SK-N-SH (cell line): ENCODE measurements at regions not wholly inside any gene's neighbourhood (a gene's known extent, or its start where the extent isn't known, plus 50 kb on each side); places are given as distances from the start of the nearest gene placed in this dataset.

Source experiments
- CTCF ChIA-PET: fragments of 300-600, 350-600 bp; formaldehyde crosslinking; extraction: SDS; loops from one replicate; lab custom pipeline; 2021; lab: Yijun Ruan, JAX
- POLR2A ChIA-PET: fragments of 350-600 bp; sonication (Branson Sonifier 250); formaldehyde crosslinking; extraction: SDS; loops from one replicate; lab custom pipeline; 2020; ENCODE audit warnings: antibody characterized with exemption, inconsistent platforms; lab: Yijun Ruan, JAX
- DNase-seq: peaks from one replicate; pipeline ENCODE4 v3.0.0; 2012
- H2AFZ ChIP-seq: fragments of 200-600 bp; sonication (generic); 2 replicates; pipeline ENCODE4 v1.8.1; 2016; ENCODE audit warnings: antibody characterized with exemption, mild to moderate bottlenecking, low read depth
- H3F3A ChIP-seq: fragments of 200-600 bp; sonication (generic); replicated peaks from 2 replicates; pipeline ENCODE3; 2016; ENCODE audit warnings: antibody characterized with exemption, mild to moderate bottlenecking; ENCODE audit not compliant: insufficient read depth
- H3K27ac ChIP-seq, 2 experiments: fragments of 200-500 bp in 1 of 2; fragments of 200-600 bp in 1 of 2; sonication (Bioruptor generic) in 1 of 2; sonication (generic), shearing (Covaris generic) in 1 of 2; 2 replicates each; pipeline versions ENCODE4 v1.5.1 to v1.6.1; 2014 to 2016; ENCODE audit warnings: low read depth in 2 of 2, inconsistent platforms in 1 of 2, low read length in 1 of 2, mild to moderate bottlenecking in 1 of 2, mixed read lengths in 1 of 2
- H3K27me3 ChIP-seq: fragments of 200-600 bp; sonication (generic), shearing (Covaris generic); 2 replicates; pipeline ENCODE4 v1.6.1; 2016; ENCODE audit warnings: mixed run types; ENCODE audit not compliant: insufficient read depth
- H3K36me3 ChIP-seq, 2 experiments: fragments of 200-500 bp in 1 of 2; fragments of 200-600 bp in 1 of 2; sonication (Bioruptor generic) in 1 of 2; sonication (generic) in 1 of 2; replicated peaks in 1 of 2; 2 replicates each; pipeline versions ENCODE3 to v1.5.1; 2014 to 2016; ENCODE audit warnings: low read length in 1 of 2, mild to moderate bottlenecking in 1 of 2; ENCODE audit not compliant: insufficient read depth in 2 of 2, control insufficient read depth in 1 of 2
- H3K4me1 ChIP-seq, 2 experiments: fragments of 200-500 bp in 1 of 2; fragments of 200-600 bp in 1 of 2; sonication (Bioruptor generic) in 1 of 2; sonication (generic), shearing (Covaris generic) in 1 of 2; 2 replicates each; pipeline versions ENCODE4 v1.5.1 to v1.6.1; 2014 to 2016; ENCODE audit warnings: low read depth in 1 of 2, low read length in 1 of 2, mixed run types in 1 of 2; ENCODE audit not compliant: insufficient read depth in 2 of 2, control insufficient read depth in 1 of 2
- H3K4me2 ChIP-seq: fragments of 200-600 bp; sonication (generic), shearing (Covaris generic); 2 replicates; pipeline ENCODE4 v1.6.1; 2017; ENCODE audit warnings: mixed run types
- H3K4me3 ChIP-seq, 2 experiments: fragments of 200-500 bp in 1 of 2; fragments of 200-600 bp in 1 of 2; sonication (Bioruptor generic) in 1 of 2; sonication (generic), shearing (Covaris generic) in 1 of 2; 2 replicates each; pipeline versions ENCODE4 v1.5.1 to v1.8.1; 2014 to 2016; ENCODE audit warnings: low read depth in 2 of 2, inconsistent platforms in 1 of 2, low read length in 1 of 2, mild to moderate bottlenecking in 1 of 2, mixed read lengths in 1 of 2, moderate library complexity in 1 of 2
- H3K79me2 ChIP-seq: fragments of 200-600 bp; sonication (generic); 2 replicates; pipeline ENCODE4 v1.8.1; 2017; ENCODE audit warnings: mild to moderate bottlenecking; ENCODE audit not compliant: insufficient read depth
- H3K9ac ChIP-seq: fragments of 200-600 bp; sonication (generic); 2 replicates; pipeline ENCODE4 v1.6.1; 2017; ENCODE audit warnings: mixed run types
- H3K9me2 ChIP-seq: fragments of 200-600 bp; sonication (generic); 2 replicates; pipeline ENCODE4 v1.6.1; 2017; ENCODE audit warnings: mixed run types
- H3K9me3 ChIP-seq: fragments of 200-600 bp; sonication (generic); 2 replicates; pipeline ENCODE4 v1.6.1; 2017; ENCODE audit warnings: mixed run types, mild to moderate bottlenecking, moderate library complexity
- H4K20me1 ChIP-seq: fragments of 200-600 bp; sonication (generic); 2 replicates; pipeline ENCODE4 v1.6.1; 2017; ENCODE audit warnings: mild to moderate bottlenecking, mixed run types; ENCODE audit not compliant: insufficient read depth
- ELF1 ChIP-seq: IDR thresholded peaks from 2 replicates; pipeline ENCODE4 v1.4.0; 2012
- EP300 ChIP-seq, 2 experiments: IDR thresholded peaks; 2 replicates each; pipeline versions ENCODE4 v1.4.0 to v1.6.1; 2012; ENCODE audit warnings: borderline replicate concordance in 1 of 2, low read depth in 1 of 2, low read length in 1 of 2
- EZH2phosphoT487 ChIP-seq: fragments of 200-600 bp; sonication (generic); IDR thresholded peaks from 2 replicates; pipeline ENCODE4 v1.6.1; 2017; ENCODE audit warnings: low read depth, mixed run types, mild to moderate bottlenecking, antibody characterized with exemption, moderate library complexity, borderline replicate concordance
- FOXJ3 ChIP-seq: sonication (generic); formaldehyde crosslinking; IDR thresholded peaks from 2 replicates; pipeline ENCODE4 v1.5.1; 2020; ENCODE audit warnings: mild to moderate bottlenecking, missing genetic modification reagents
- GATA2 ChIP-seq: sonication (generic); formaldehyde crosslinking; IDR thresholded peaks from 2 replicates; pipeline ENCODE4 v1.5.0; 2020; ENCODE audit warnings: mild to moderate bottlenecking, missing genetic modification reagents
- IRF3 ChIP-seq: fragments of 150-350 bp; IDR thresholded peaks from 2 replicates; pipeline ENCODE4 v1.6.1; 2016; ENCODE audit warnings: mild to moderate bottlenecking, low read depth, low read length
- RCOR1 ChIP-seq: fragments of 150-350 bp; IDR thresholded peaks from 2 replicates; pipeline ENCODE4 v1.6.1; 2017; ENCODE audit warnings: antibody characterized with exemption, low read length
- RFX5 ChIP-seq: IDR thresholded peaks from 2 replicates; pipeline ENCODE4 v1.6.1; 2012; ENCODE audit warnings: mild to moderate bottlenecking, improper control_type of control experiment, low read length
- SIN3A ChIP-seq: IDR thresholded peaks from 2 replicates; pipeline ENCODE4 v1.6.1; 2012; ENCODE audit warnings: low read depth, mild to moderate bottlenecking, low read length, moderate library complexity, borderline replicate concordance
- TEAD4 ChIP-seq: IDR thresholded peaks from 2 replicates; pipeline ENCODE4 v1.4.0; 2012; ENCODE audit warnings: mild to moderate bottlenecking, borderline replicate concordance; ENCODE audit not compliant: insufficient read depth
- YY1 ChIP-seq: IDR thresholded peaks from 2 replicates; pipeline ENCODE4 v1.4.0; 2012; ENCODE audit warnings: low read depth, mild to moderate bottlenecking
- WGBS: methylation state at CpG from one replicate; pipeline ENCODE4 v1.1.6; 2017; ENCODE audit warnings: low lambda C conversion rate; 5-methylcytosine and 5-hydroxymethylcytosine counted together
- TF ChIP-seq, protein P1 (sequence below): IDR thresholded peaks from 2 replicates; pipeline ENCODE4 v1.4.0; 2012; ENCODE audit warnings: low read depth, borderline replicate concordance
- TF ChIP-seq, protein P2 (sequence below): IDR thresholded peaks from 2 replicates; pipeline ENCODE4 v1.4.0; 2012; ENCODE audit warnings: low read depth
- TF ChIP-seq, protein P3 (sequence below): IDR thresholded peaks from 2 replicates; pipeline ENCODE4 v1.4.0; 2012; ENCODE audit warnings: low read depth, borderline replicate concordance

DNA sequence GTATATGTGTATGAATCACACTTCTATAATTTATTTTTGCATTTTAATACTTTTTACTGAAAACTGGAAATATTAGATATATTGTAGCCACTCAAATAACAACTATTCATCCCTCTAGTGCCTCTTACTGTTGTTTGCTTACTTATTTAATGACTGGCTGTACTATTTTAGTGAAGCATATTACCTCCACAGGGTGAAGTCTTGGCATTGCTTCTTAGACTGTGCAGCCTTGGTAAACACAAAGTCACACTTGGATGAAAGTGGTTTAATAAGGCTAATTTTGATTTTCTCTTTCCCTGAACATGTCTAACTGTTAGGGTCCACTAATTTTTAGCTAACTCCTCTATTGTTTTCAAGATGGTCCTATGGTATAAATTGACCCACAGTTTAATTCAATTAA is 1043.2 kb upstream of the ADGRB3 start:
- Histone ChIP-seq H3F3A (no peaks in the 10 kb centered on the region), H3K4me1 (no peaks in the 10 kb centered on the region), H3K9ac (no peak overlapping the region), H3K27ac (no peak overlapping the region), H2AFZ (no peak overlapping the region), H3K4me2 (no peak overlapping the region), H3K36me3 (no peaks in the 10 kb centered on the region), H3K9me2 (no peaks in the 10 kb centered on the region)
- ChIA-PET POLR2A (no interaction called here), CTCF (no interaction called here)
- DNase-seq, result no peak
- TF ChIP-seq, protein P1, sequence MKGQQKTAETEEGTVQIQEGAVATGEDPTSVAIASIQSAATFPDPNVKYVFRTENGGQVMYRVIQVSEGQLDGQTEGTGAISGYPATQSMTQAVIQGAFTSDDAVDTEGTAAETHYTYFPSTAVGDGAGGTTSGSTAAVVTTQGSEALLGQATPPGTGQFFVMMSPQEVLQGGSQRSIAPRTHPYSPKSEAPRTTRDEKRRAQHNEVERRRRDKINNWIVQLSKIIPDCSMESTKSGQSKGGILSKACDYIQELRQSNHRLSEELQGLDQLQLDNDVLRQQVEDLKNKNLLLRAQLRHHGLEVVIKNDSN, result no peak
- TF ChIP-seq EZH2phosphoT487, result no peak
- TF ChIP-seq, all 33 proteins: peak for 0
- no peaks in the 10 kb centered on the region for H3K79me2 ChIP-seq
- no peaks in the 10 kb centered on the region for H3K27me3 ChIP-seq
- H3K4me3 ChIP-seq, result no peak overlapping the region
- H3K9me3 ChIP-seq, result no peaks in the 10 kb centered on the region
- no peaks in the 10 kb centered on the region for H4K20me1 ChIP-seq

DNA sequence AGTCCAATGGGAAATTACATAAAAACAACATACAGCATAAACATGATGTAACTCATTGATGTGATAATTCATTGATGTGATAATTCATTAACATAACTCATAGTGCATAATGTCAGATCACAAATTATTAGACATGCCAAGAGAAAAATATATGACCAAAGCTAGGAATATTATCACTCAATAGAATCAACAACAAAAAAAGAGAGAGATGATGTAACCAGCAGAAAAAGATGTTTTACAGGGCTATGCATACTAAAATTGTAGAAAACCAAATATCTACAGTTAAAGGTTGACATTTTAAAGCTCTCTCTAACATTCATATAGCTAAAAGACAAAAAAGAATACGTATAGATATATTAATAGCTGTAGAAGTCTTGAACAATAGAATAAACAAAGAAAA is 1067.2 kb upstream of the ADGRB3 start:
- Histone ChIP-seq H3K4me2 (no peak overlapping the region), H3K27ac (no peak overlapping the region), H4K20me1 (no peaks in the 10 kb centered on the region), H3K36me3 (no peaks in the 10 kb centered on the region), H2AFZ (no peak overlapping the region), H3K9ac (no peak overlapping the region), H3K27me3 (no peaks in the 10 kb centered on the region), H3K79me2 (no peaks in the 10 kb centered on the region), H3K4me3 (no peak overlapping the region), H3F3A (no peaks in the 10 kb centered on the region), H3K4me1 (no peaks in the 10 kb centered on the region), H3K9me3 (no peaks in the 10 kb centered on the region), H3K9me2 (no peaks in the 10 kb centered on the region)
- 27% methylated on average over 1 of the region's 1 CpG for WGBS
- TF ChIP-seq RFX5 (no peak), EP300 (IDR thresholded peaks at IDR 0.05; ENCODE audit: borderline replicate concordance in 1 of 2, low read depth in 1 of 2, low read length in 1 of 2) (no peak), IRF3 (no peak), ELF1 (no peak), SIN3A (no peak), TEAD4 (no peak), GATA2 (CRISPR knock-in tag) (no peak), RCOR1 (no peak), YY1 (no peak), FOXJ3 (no peak)
- TF ChIP-seq, protein P2, sequence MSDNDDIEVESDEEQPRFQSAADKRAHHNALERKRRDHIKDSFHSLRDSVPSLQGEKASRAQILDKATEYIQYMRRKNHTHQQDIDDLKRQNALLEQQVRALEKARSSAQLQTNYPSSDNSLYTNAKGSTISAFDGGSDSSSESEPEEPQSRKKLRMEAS, result no peak
- TF ChIP-seq, protein P3, sequence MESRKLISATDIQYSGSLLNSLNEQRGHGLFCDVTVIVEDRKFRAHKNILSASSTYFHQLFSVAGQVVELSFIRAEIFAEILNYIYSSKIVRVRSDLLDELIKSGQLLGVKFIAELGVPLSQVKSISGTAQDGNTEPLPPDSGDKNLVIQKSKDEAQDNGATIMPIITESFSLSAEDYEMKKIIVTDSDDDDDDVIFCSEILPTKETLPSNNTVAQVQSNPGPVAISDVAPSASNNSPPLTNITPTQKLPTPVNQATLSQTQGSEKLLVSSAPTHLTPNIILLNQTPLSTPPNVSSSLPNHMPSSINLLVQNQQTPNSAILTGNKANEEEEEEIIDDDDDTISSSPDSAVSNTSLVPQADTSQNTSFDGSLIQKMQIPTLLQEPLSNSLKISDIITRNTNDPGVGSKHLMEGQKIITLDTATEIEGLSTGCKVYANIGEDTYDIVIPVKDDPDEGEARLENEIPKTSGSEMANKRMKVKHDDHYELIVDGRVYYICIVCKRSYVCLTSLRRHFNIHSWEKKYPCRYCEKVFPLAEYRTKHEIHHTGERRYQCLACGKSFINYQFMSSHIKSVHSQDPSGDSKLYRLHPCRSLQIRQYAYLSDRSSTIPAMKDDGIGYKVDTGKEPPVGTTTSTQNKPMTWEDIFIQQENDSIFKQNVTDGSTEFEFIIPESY, result no peak
- POLR2A ChIA-PET, result no interaction called here
- CTCF ChIA-PET, result no interaction called here
- DNase-seq, result no peak
